H9 (cell line): ENCODE measurements at regions not wholly inside any gene's neighbourhood (a gene's known extent, or its start where the extent isn't known, plus 50 kb on each side); places are given as distances from the start of the nearest gene placed in this dataset.

ENCODE experiments used
- DNase-seq: peaks from one replicate; pipeline ENCODE4 v3.0.0-alpha.2; 2017
- H2AFZ ChIP-seq: one replicate; pipeline ENCODE4 v1.6.1; 2013; ENCODE audit warnings: mild to moderate bottlenecking, low read length, control low read depth, moderate library complexity
- H2AK5ac ChIP-seq: 2 replicates; pipeline ENCODE4 v1.6.1; 2013; ENCODE audit warnings: low read length, control low read depth, mixed read lengths; ENCODE audit not compliant: insufficient read length
- H2BK120ac ChIP-seq: one replicate; pipeline ENCODE4 v1.6.1; 2013; ENCODE audit warnings: low read depth, mild to moderate bottlenecking, low read length, control low read depth, inconsistent platforms; ENCODE audit not compliant: poor library complexity, severe bottlenecking
- H2BK12ac ChIP-seq: 2 replicates; pipeline ENCODE4 v1.6.1; 2013; ENCODE audit warnings: low read length, control low read depth, mixed read lengths, low read depth; ENCODE audit not compliant: insufficient read length
- H2BK15ac ChIP-seq: 2 replicates; pipeline ENCODE4 v1.6.1; 2013; ENCODE audit warnings: low read depth, low read length, control low read depth
- H2BK20ac ChIP-seq: one replicate; pipeline ENCODE4 v1.6.1; 2013; ENCODE audit warnings: low read depth, mild to moderate bottlenecking, low read length, control low read depth, inconsistent platforms; ENCODE audit not compliant: poor library complexity, severe bottlenecking
- H2BK5ac ChIP-seq: 2 replicates; pipeline ENCODE4 v1.6.1; 2013; ENCODE audit warnings: low read length, control low read depth, mixed read lengths; ENCODE audit not compliant: insufficient read length
- H3K14ac ChIP-seq: 2 replicates; pipeline ENCODE4 v1.6.1; 2013; ENCODE audit warnings: low read length, control low read depth; ENCODE audit not compliant: insufficient read depth
- H3K18ac ChIP-seq: 2 replicates; pipeline ENCODE4 v1.6.1; 2013; ENCODE audit warnings: low read depth, mild to moderate bottlenecking, mixed read lengths, low read length, control low read depth; ENCODE audit not compliant: insufficient read length
- H3K23ac ChIP-seq: 2 replicates; pipeline ENCODE4 v1.6.1; 2013; ENCODE audit warnings: low read length, control low read depth, mixed read lengths, low read depth; ENCODE audit not compliant: insufficient read length
- H3K23me2 ChIP-seq: 2 replicates; pipeline ENCODE4 v1.6.1; 2013; ENCODE audit warnings: low read depth, mild to moderate bottlenecking, mixed read lengths, low read length, control low read depth; ENCODE audit not compliant: insufficient read length, poor library complexity, severe bottlenecking
- H3K27ac ChIP-seq: 2 replicates; pipeline ENCODE4 v1.5.1; 2013; ENCODE audit warnings: low read length, control low read depth, mixed read lengths, low read depth; ENCODE audit not compliant: insufficient read length
- H3K27me3 ChIP-seq: 2 replicates; pipeline ENCODE4 v1.6.1; 2013; ENCODE audit warnings: low read length, control low read depth, inconsistent platforms; ENCODE audit not compliant: insufficient read depth
- H3K4ac ChIP-seq: 2 replicates; pipeline ENCODE4 v1.6.1; 2013; ENCODE audit warnings: low read depth, mild to moderate bottlenecking, control low read depth, inconsistent platforms, low read length, moderate library complexity
- H3K4me1 ChIP-seq: 2 replicates; pipeline ENCODE4 v1.6.1; 2013; ENCODE audit warnings: low read length, control low read depth, inconsistent platforms; ENCODE audit not compliant: insufficient read depth
- H3K4me2 ChIP-seq: 2 replicates; pipeline ENCODE4 v1.6.1; 2013; ENCODE audit warnings: low read length, control low read depth, mixed read lengths; ENCODE audit not compliant: insufficient read length, insufficient read depth
- H3K56ac ChIP-seq: 2 replicates; pipeline ENCODE4 v1.6.1; 2013; ENCODE audit warnings: low read depth, mild to moderate bottlenecking, mixed read lengths, low read length, control low read depth; ENCODE audit not compliant: insufficient read length
- H3K79me1 ChIP-seq: 2 replicates; pipeline ENCODE4 v1.6.1; 2013; ENCODE audit warnings: low read depth, mild to moderate bottlenecking, moderate library complexity, low read length, control low read depth, inconsistent platforms; ENCODE audit not compliant: insufficient read depth, poor library complexity, severe bottlenecking
- H3K79me2 ChIP-seq: 2 replicates; pipeline ENCODE4 v1.6.1; 2013; ENCODE audit warnings: low read length, control low read depth, inconsistent platforms; ENCODE audit not compliant: insufficient read depth
- H3K9ac ChIP-seq: 2 replicates; pipeline ENCODE4 v1.6.1; 2013; ENCODE audit warnings: low read length, control low read depth, mixed read lengths; ENCODE audit not compliant: insufficient read length; ENCODE audit errors: extremely low read depth
- H3K9me3 ChIP-seq: one replicate; pipeline ENCODE4 v1.6.1; 2013; ENCODE audit warnings: low read depth, low read length, inconsistent platforms; ENCODE audit not compliant: control insufficient read depth
- H3T11ph ChIP-seq: one replicate; pipeline ENCODE4 v1.6.1; 2013; ENCODE audit warnings: mild to moderate bottlenecking, low read length, control low read depth, inconsistent platforms
- H4K20me1 ChIP-seq: one replicate; pipeline ENCODE4 v1.6.1; 2013; ENCODE audit not compliant: control insufficient read depth, insufficient read length, insufficient read depth
- H4K5ac ChIP-seq: 2 replicates; pipeline ENCODE4 v1.6.1; 2013; ENCODE audit warnings: low read depth, mild to moderate bottlenecking, mixed read lengths, low read length, control low read depth; ENCODE audit not compliant: insufficient read length
- H4K8ac ChIP-seq: replicated peaks from 2 replicates; pipeline ENCODE4 v1.6.1; 2013; ENCODE audit warnings: low read length, control low read depth, mixed read lengths, low read depth; ENCODE audit not compliant: insufficient read length
- H4K91ac ChIP-seq: 2 replicates; pipeline ENCODE4 v1.6.1; 2013; ENCODE audit warnings: low read depth, mild to moderate bottlenecking, moderate library complexity, mixed read lengths, low read length, control low read depth; ENCODE audit not compliant: insufficient read length
- H3K27ac Mint-ChIP-seq, 3 experiments: 2 replicates in 2 of 3; 3 replicates in 1 of 3; pipeline ENCODE4 v1.8.0; 2020 to 2021; ENCODE audit warnings: mixed read lengths in 3 of 3, mild to moderate bottlenecking in 1 of 3, moderate library complexity in 1 of 3
- H3K27me3 Mint-ChIP-seq: 2 replicates; pipeline ENCODE4 v1.8.0; 2021; ENCODE audit warnings: low read depth, mild to moderate bottlenecking, moderate library complexity, mixed read lengths
- H3K36me3 Mint-ChIP-seq, 3 experiments: 2 replicates in 2 of 3; 3 replicates in 1 of 3; pipeline ENCODE4 v1.8.0; 2020 to 2021; ENCODE audit warnings: low read depth in 3 of 3, mixed read lengths in 3 of 3; ENCODE audit not compliant: insufficient read depth in 1 of 3
- H3K4me1 Mint-ChIP-seq, 2 experiments: 2 replicates each; pipeline ENCODE4 v1.8.0; 2020; ENCODE audit warnings: mixed read lengths in 2 of 2
- H3K4me3 Mint-ChIP-seq, 2 experiments: 2 replicates in 1 of 2; 3 replicates in 1 of 2; pipeline ENCODE4 v1.8.0; 2020 to 2021; ENCODE audit warnings: mild to moderate bottlenecking in 2 of 2, mixed read lengths in 2 of 2, moderate library complexity in 1 of 2
- H3K9me3 Mint-ChIP-seq, 2 experiments: 2 replicates in 1 of 2; 3 replicates in 1 of 2; pipeline ENCODE4 v1.8.0; 2020; ENCODE audit warnings: mild to moderate bottlenecking in 2 of 2, mixed read lengths in 2 of 2, moderate library complexity in 1 of 2
- CTCF ChIP-seq: fragments of 200-600 bp; sonication (generic); conservative IDR thresholded peaks from 3 replicates; pipeline ENCODE4 v1.8.0; 2021; ENCODE audit warnings: antibody characterized with exemption, mild to moderate bottlenecking
- WGBS: extraction: QIAGEN DNeasy Blood & Tissue Kit; methylation state at CpG from one replicate; pipeline ENCODE4 v1.1.7; 2013; ENCODE audit warnings: missing lambda C conversion rate, low lambda C conversion rate, mixed read lengths; ENCODE audit not compliant: insufficient read length; ENCODE audit errors: extremely low coverage; 5-methylcytosine and 5-hydroxymethylcytosine counted together

- no peak overlapping the region for H2BK20ac ChIP-seq
- H2BK120ac ChIP-seq = no peak overlapping the region
- Mint-ChIP-seq H3K4me1 (peaks cover 5 to 9% of the 10 kb centered on the region in 2 experiments), H3K27ac (peak overlapping the region; percentile 19 to 84 (median 78); a peak in 5 of 7 replicates), H3K36me3 (no peaks in the 10 kb centered on the region), H3K27me3 (no peaks in the 10 kb centered on the region), H3K9me3 (no peaks in the 10 kb centered on the region; a peak in 2 of 5 replicates), H3K4me3 (no peak overlapping the region)
- H4K91ac ChIP-seq = no peak overlapping the region
- no peaks in the 10 kb centered on the region for H3K4me1 ChIP-seq
- no peaks in the 10 kb centered on the region for H3K23me2 ChIP-seq
- no peak overlapping the region for H3K18ac ChIP-seq
- H3T11ph ChIP-seq = no peak overlapping the region
- no peak for TF ChIP-seq CTCF
- H3K27me3 ChIP-seq = no peaks in the 10 kb centered on the region
- no peak overlapping the region for H3K23ac ChIP-seq
- H3K9ac ChIP-seq = no peak overlapping the region
- no peaks in the 10 kb centered on the region for H3K79me2 ChIP-seq
- peak; percentile 33 for DNase-seq
- no peak overlapping the region for H2BK15ac ChIP-seq
- no peaks in the 10 kb centered on the region for H3K9me3 ChIP-seq
- H3K79me1 ChIP-seq = no peaks in the 10 kb centered on the region
- no peak overlapping the region for H3K14ac ChIP-seq
- no peak overlapping the region for H2AK5ac ChIP-seq
- no peaks in the 10 kb centered on the region for H4K20me1 ChIP-seq
- no peak overlapping the region for H3K27ac ChIP-seq
- no peak overlapping the region for H3K56ac ChIP-seq
- no peak overlapping the region for H2BK5ac ChIP-seq
- no peak overlapping the region for H2BK12ac ChIP-seq
- H3K4ac ChIP-seq = no peak overlapping the region
- H4K5ac ChIP-seq = no peak overlapping the region
- H4K8ac ChIP-seq = no peak overlapping the region
- no peak overlapping the region for H2AFZ ChIP-seq
- WGBS = no CpG with 5 or more reads among the region's 4 CpGs
- H3K4me2 ChIP-seq = no peak overlapping the region
These were observed 388.9 kb upstream of the TPK1 start for GRCh38 chr7:145224775-145225174.
